Lower leg skin (tissue), 4 donors: ENCODE measurements at regions not wholly inside any gene's neighbourhood (a gene's known extent, or its start where the extent isn't known, plus 50 kb on each side); places are given as distances from the start of the nearest gene placed in this dataset.
"Not testable (repeated sequence)": the region's sequence is repeated elsewhere in the genome, so short reads cannot be mapped to it uniquely, and the experiment has no call there.

ENCODE experiments used
- DNase-seq, 2 donors: peaks; one replicate each; pipeline ENCODE4 v3.0.0-alpha.2; 2019; ENCODE audit warnings: low spot score in 2 of 2
- H3K4me3 ChIP-seq: fragments of 200-600 bp; sonication (generic); 2 replicates; pipeline ENCODE4 v1.5.1; 2017; ENCODE audit warnings: mild to moderate bottlenecking, low read depth; ENCODE audit not compliant: poor library complexity, severe bottlenecking
- POLR2A ChIP-seq, 2 donors: fragments of 450-650 bp; IDR thresholded peaks; one replicate each; pipeline ENCODE4 v1.6.1; 2016 to 2017; ENCODE audit warnings: antibody characterized with exemption in 2 of 2, mild to moderate bottlenecking in 1 of 2, moderate library complexity in 1 of 2
- WGBS, 2 donors: methylation state at CpG; one replicate each; pipeline ENCODE4 v1.1.5; 2018; 5-methylcytosine and 5-hydroxymethylcytosine counted together
- intact Hi-C: fragments of 100-400 bp; cut with DNase I; formaldehyde crosslinking; loops from one replicate; pipeline ENCODE4 v1.15.0; 2023; ENCODE audit warnings: low total_unique reads
- TF ChIP-seq, protein P1 (sequence below), 3 donors: fragments of 450-650 bp; IDR thresholded peaks; one replicate each; pipeline ENCODE4 v1.5.1; 2016; ENCODE audit warnings: antibody characterized with exemption in 3 of 3, mild to moderate bottlenecking in 3 of 3, moderate library complexity in 2 of 3

DNA sequence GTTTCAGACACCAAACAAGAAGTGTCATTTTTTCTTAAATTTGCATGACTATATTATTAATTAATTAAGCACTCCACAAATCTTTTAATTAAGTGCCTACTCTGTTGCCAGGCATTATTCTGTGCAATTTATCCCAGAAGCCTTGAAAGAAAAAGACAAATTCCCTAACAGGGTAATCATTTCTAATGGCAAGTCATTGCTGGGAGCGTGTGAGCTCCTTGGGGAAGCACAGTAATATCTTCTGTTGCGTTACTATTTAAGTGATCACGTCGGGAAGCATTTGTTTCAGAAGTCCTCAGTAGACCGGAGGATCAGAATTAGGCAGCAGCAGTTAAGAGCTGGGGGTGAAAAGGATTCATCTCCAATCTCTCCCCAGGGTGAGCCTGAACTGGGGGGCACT is 276.8 kb upstream of the RNF32 start:
- 88 to 89% methylated on average over 5 of the region's 5 CpGs for WGBS, 2 donors
- H3K4me3 ChIP-seq: no peak overlapping the region
- DNase-seq: no peak
- TF ChIP-seq POLR2A (IDR thresholded peaks at IDR 0.05): no peak
- TF ChIP-seq, protein P1, sequence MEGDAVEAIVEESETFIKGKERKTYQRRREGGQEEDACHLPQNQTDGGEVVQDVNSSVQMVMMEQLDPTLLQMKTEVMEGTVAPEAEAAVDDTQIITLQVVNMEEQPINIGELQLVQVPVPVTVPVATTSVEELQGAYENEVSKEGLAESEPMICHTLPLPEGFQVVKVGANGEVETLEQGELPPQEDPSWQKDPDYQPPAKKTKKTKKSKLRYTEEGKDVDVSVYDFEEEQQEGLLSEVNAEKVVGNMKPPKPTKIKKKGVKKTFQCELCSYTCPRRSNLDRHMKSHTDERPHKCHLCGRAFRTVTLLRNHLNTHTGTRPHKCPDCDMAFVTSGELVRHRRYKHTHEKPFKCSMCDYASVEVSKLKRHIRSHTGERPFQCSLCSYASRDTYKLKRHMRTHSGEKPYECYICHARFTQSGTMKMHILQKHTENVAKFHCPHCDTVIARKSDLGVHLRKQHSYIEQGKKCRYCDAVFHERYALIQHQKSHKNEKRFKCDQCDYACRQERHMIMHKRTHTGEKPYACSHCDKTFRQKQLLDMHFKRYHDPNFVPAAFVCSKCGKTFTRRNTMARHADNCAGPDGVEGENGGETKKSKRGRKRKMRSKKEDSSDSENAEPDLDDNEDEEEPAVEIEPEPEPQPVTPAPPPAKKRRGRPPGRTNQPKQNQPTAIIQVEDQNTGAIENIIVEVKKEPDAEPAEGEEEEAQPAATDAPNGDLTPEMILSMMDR (IDR thresholded peaks at IDR 0.05): no peak
- intact Hi-C loops: no loop called here

DNA sequence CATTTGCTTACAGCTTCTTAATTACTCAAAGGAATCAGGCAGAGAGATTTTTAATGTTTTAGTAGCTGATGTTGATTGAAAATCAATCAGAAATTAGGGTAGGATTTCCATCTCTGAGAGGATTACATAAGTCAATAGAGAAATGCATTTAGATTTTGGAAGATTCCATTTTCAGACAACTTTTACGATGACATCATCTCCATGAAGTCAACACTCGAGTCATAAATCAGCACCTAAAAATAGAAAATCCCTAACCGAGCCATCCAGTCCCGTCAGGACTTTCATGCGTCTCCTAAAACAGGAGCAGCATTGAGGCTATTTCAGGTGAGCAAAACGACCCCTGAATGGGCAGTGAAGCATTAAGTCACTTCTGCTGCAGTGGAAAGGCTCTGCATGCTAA is 279.7 kb upstream of the RNF32 start:
- 35 to 49% methylated on average over 6 of the region's 6 CpGs for WGBS, 2 donors
- no peak for TF ChIP-seq POLR2A (IDR thresholded peaks at IDR 0.05)
- TF ChIP-seq, protein P1 (IDR thresholded peaks at IDR 0.05): no peak
- intact Hi-C loops: no loop called here

DNA sequence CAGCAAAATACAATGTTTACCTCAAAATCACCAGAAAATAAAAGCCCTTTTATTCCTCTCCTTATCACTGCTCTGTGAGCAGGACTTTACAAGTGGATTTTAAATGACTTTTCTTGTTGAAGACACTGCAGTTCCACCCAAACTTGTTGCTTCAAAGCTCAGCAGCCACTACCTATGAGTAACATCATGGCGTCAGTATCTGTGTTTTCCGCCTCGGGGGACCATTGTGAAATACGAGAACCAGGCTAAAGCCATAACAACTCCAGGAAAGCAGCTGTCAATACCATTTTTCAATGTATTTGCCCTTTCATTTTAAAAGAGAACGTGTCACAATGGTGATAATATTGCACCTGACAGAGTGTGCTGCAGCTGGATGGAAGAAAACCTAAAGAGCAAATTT is 284.0 kb upstream of the RNF32 start:
- WGBS, 2 donors: 39 to 50% methylated on average over 5 of the region's 5 CpGs
- DNase-seq: no peak
- H3K4me3 ChIP-seq: no peak overlapping the region
- TF ChIP-seq, protein P1 (IDR thresholded peaks at IDR 0.05): no peak
- TF ChIP-seq POLR2A (IDR thresholded peaks at IDR 0.05): no peak
- intact Hi-C loops: no loop called here

More for the DNA sequence above, 279.7 kb upstream of the RNF32 start:
- no peak for DNase-seq
- no peak overlapping the region for H3K4me3 ChIP-seq

DNA sequence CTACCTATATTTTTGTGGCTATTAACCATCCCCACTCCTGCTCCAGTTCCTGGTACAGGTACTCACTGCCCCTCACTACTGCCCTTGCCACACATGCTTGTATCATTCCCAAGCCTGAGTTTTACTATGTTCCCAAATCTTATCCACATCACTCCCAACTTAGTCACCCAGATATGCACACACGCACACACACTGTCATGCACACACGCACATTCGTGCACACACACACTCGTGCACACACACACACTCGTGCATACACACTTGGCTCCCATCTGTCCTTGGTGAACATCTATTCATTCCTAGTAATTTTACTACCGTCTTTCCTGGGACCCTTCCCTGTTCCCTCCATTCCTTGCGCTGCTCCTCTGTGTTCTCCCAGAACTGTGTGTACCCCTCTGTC is 287.2 kb upstream of the RNF32 start:
- H3K4me3 ChIP-seq: no peak overlapping the region
- intact Hi-C loops: no loop called here
- no peak for DNase-seq
- 83 to 89% methylated on average over 7 of the region's 7 CpGs for WGBS, 2 donors
- TF ChIP-seq POLR2A (IDR thresholded peaks at IDR 0.05): no peak
- TF ChIP-seq, protein P1 (IDR thresholded peaks at IDR 0.05): no peak

DNA sequence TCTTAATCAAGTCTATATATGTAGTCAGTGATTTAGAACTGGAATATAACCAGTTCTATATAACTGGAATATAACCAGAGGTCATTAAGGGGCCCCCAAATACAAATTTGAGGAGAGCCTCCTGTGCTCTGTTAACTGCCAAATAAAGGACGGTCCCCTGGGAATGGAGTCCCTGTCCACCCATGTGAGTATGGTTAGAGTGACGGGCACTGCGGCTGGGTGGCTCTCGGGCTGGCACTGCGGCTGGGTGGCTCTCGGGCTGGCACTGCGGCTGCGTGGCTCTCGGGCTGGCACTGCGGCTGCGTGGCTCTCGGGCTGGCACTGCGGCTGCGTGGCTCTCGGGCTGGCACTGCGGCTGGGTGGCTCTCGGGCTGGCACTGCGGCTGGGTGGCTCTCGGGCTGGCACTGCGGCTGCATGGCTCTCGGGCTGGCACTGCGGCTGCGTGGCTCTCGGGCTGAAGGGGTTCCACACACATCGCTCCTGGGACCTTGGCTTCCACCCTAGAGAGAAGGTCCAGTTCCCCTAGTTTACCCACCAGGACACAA is 292.8 kb upstream of the RNF32 start:
- H3K4me3 ChIP-seq, intact Hi-C loops, DNase-seq: not testable (repeated sequence)
- WGBS, 2 donors: 88 to 90% methylated on average over 14 to 21 of the region's 25 CpGs

DNA sequence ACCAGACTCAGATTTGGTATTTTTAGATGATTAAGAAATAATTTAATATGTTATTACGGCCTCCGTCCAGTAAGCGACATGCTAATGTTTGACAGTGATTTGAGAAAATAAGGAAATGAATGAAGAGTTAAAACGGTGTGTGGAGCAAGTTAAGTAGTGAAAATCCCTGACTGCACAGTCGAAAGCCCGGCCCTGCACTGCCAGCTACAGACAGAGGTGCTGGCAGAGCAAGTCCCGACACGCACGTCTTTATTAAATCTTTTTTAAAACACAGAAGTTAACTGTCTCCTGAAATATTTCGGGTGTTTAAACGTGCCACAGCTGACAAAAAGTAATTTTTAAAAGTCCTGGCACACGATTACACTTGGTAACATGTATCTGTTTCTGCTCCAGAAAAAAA is 293.4 kb upstream of the RNF32 start:
- no peak overlapping the region for H3K4me3 ChIP-seq
- TF ChIP-seq POLR2A (IDR thresholded peaks at IDR 0.05): no peak
- TF ChIP-seq, protein P1 (IDR thresholded peaks at IDR 0.05): no peak
- intact Hi-C loops: no loop called here
- DNase-seq: no peak
- WGBS, 2 donors: 48 to 50% methylated on average over 12 of the region's 12 CpGs
